SK-N-SH (cell line): ENCODE measurements at regions not wholly inside any gene's neighbourhood (a gene's known extent, or its start where the extent isn't known, plus 50 kb on each side); places are given as distances from the start of the nearest gene placed in this dataset.

Experiments
- CTCF ChIA-PET: fragments of 300-600, 350-600 bp; formaldehyde crosslinking; extraction: SDS; loops from one replicate; lab custom pipeline; 2021; lab: Yijun Ruan, JAX
- POLR2A ChIA-PET: fragments of 350-600 bp; sonication (Branson Sonifier 250); formaldehyde crosslinking; extraction: SDS; loops from one replicate; lab custom pipeline; 2020; ENCODE audit warnings: antibody characterized with exemption, inconsistent platforms; lab: Yijun Ruan, JAX
- DNase-seq: peaks from one replicate; pipeline ENCODE4 v3.0.0; 2012
- H2AFZ ChIP-seq: fragments of 200-600 bp; sonication (generic); 2 replicates; pipeline ENCODE4 v1.8.1; 2016; ENCODE audit warnings: antibody characterized with exemption, mild to moderate bottlenecking, low read depth
- H3F3A ChIP-seq: fragments of 200-600 bp; sonication (generic); replicated peaks from 2 replicates; pipeline ENCODE3; 2016; ENCODE audit warnings: antibody characterized with exemption, mild to moderate bottlenecking; ENCODE audit not compliant: insufficient read depth
- H3K27ac ChIP-seq, 2 experiments: fragments of 200-500 bp in 1 of 2; fragments of 200-600 bp in 1 of 2; sonication (Bioruptor generic) in 1 of 2; sonication (generic), shearing (Covaris generic) in 1 of 2; 2 replicates each; pipeline versions ENCODE4 v1.5.1 to v1.6.1; 2014 to 2016; ENCODE audit warnings: low read depth in 2 of 2, inconsistent platforms in 1 of 2, low read length in 1 of 2, mild to moderate bottlenecking in 1 of 2, mixed read lengths in 1 of 2
- H3K27me3 ChIP-seq: fragments of 200-600 bp; sonication (generic), shearing (Covaris generic); 2 replicates; pipeline ENCODE4 v1.6.1; 2016; ENCODE audit warnings: mixed run types; ENCODE audit not compliant: insufficient read depth
- H3K36me3 ChIP-seq, 2 experiments: fragments of 200-500 bp in 1 of 2; fragments of 200-600 bp in 1 of 2; sonication (Bioruptor generic) in 1 of 2; sonication (generic) in 1 of 2; replicated peaks in 1 of 2; 2 replicates each; pipeline versions ENCODE3 to v1.5.1; 2014 to 2016; ENCODE audit warnings: low read length in 1 of 2, mild to moderate bottlenecking in 1 of 2; ENCODE audit not compliant: insufficient read depth in 2 of 2, control insufficient read depth in 1 of 2
- H3K4me1 ChIP-seq, 2 experiments: fragments of 200-500 bp in 1 of 2; fragments of 200-600 bp in 1 of 2; sonication (Bioruptor generic) in 1 of 2; sonication (generic), shearing (Covaris generic) in 1 of 2; 2 replicates each; pipeline versions ENCODE4 v1.5.1 to v1.6.1; 2014 to 2016; ENCODE audit warnings: low read depth in 1 of 2, low read length in 1 of 2, mixed run types in 1 of 2; ENCODE audit not compliant: insufficient read depth in 2 of 2, control insufficient read depth in 1 of 2
- H3K4me2 ChIP-seq: fragments of 200-600 bp; sonication (generic), shearing (Covaris generic); 2 replicates; pipeline ENCODE4 v1.6.1; 2017; ENCODE audit warnings: mixed run types
- H3K4me3 ChIP-seq, 2 experiments: fragments of 200-500 bp in 1 of 2; fragments of 200-600 bp in 1 of 2; sonication (Bioruptor generic) in 1 of 2; sonication (generic), shearing (Covaris generic) in 1 of 2; 2 replicates each; pipeline versions ENCODE4 v1.5.1 to v1.8.1; 2014 to 2016; ENCODE audit warnings: low read depth in 2 of 2, inconsistent platforms in 1 of 2, low read length in 1 of 2, mild to moderate bottlenecking in 1 of 2, mixed read lengths in 1 of 2, moderate library complexity in 1 of 2
- H3K79me2 ChIP-seq: fragments of 200-600 bp; sonication (generic); 2 replicates; pipeline ENCODE4 v1.8.1; 2017; ENCODE audit warnings: mild to moderate bottlenecking; ENCODE audit not compliant: insufficient read depth
- H3K9ac ChIP-seq: fragments of 200-600 bp; sonication (generic); 2 replicates; pipeline ENCODE4 v1.6.1; 2017; ENCODE audit warnings: mixed run types
- H3K9me2 ChIP-seq: fragments of 200-600 bp; sonication (generic); 2 replicates; pipeline ENCODE4 v1.6.1; 2017; ENCODE audit warnings: mixed run types
- H3K9me3 ChIP-seq: fragments of 200-600 bp; sonication (generic); 2 replicates; pipeline ENCODE4 v1.6.1; 2017; ENCODE audit warnings: mixed run types, mild to moderate bottlenecking, moderate library complexity
- H4K20me1 ChIP-seq: fragments of 200-600 bp; sonication (generic); 2 replicates; pipeline ENCODE4 v1.6.1; 2017; ENCODE audit warnings: mild to moderate bottlenecking, mixed run types; ENCODE audit not compliant: insufficient read depth
- ELF1 ChIP-seq: IDR thresholded peaks from 2 replicates; pipeline ENCODE4 v1.4.0; 2012
- RCOR1 ChIP-seq: fragments of 150-350 bp; IDR thresholded peaks from 2 replicates; pipeline ENCODE4 v1.6.1; 2017; ENCODE audit warnings: antibody characterized with exemption, low read length
- SMC3 ChIP-seq: IDR thresholded peaks from 2 replicates; pipeline ENCODE4 v1.6.1; 2012; ENCODE audit warnings: low read depth, low read length, improper control_type of control experiment
- TCF12 ChIP-seq: IDR thresholded peaks from 2 replicates; pipeline ENCODE4 v1.4.0; 2012
- TEAD4 ChIP-seq: IDR thresholded peaks from 2 replicates; pipeline ENCODE4 v1.4.0; 2012; ENCODE audit warnings: mild to moderate bottlenecking, borderline replicate concordance; ENCODE audit not compliant: insufficient read depth
- WGBS: methylation state at CpG from one replicate; pipeline ENCODE4 v1.1.6; 2017; ENCODE audit warnings: low lambda C conversion rate; 5-methylcytosine and 5-hydroxymethylcytosine counted together
- small RNA-seq, 7 experiments: library from RNA; depleted of rRNA; stranded (forward); fragments of <200 nt; gene quantifications; one replicate each; pipeline ENCODE3, GENCODE V24; 2012
- TF ChIP-seq, protein P1 (sequence below): IDR thresholded peaks from 2 replicates; pipeline ENCODE4 v1.6.1; 2012; ENCODE audit warnings: mild to moderate bottlenecking, low read depth, low read length, moderate library complexity
- TF ChIP-seq, protein P2 (sequence below): fragments of 200-600 bp; sonication (generic); IDR thresholded peaks from 2 replicates; pipeline ENCODE4 v1.6.1; 2017; ENCODE audit warnings: antibody characterized with exemption, mild to moderate bottlenecking, moderate library complexity
- TF ChIP-seq, protein P3 (sequence below): IDR thresholded peaks from 2 replicates; pipeline ENCODE4 v1.4.0; 2012; ENCODE audit warnings: low read depth, borderline replicate concordance

DNA sequence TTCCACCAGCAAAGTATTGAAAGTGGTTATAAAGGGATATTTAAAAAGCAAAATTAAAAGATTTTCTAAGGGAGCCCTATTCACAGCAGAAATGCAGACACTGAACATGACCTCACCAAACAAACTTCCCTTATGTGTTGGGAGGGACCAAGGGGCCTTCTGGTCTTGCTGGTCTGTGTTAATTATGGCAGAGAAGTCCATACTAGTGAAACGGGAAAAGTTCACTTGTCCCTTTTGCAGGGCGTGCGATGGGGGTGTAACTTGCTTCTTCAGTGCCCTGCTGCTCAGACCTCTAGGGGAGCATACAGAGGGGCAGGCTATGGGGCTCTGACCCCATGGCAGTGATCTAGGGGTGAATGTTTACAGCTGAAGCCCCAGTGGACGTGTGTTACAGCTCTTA, 53.0 kb upstream of the ZNF337 start:
- WGBS = 78% methylated on average over 4 of the region's 4 CpGs
- no peaks in the 10 kb centered on the region for H3K79me2 ChIP-seq
- TF ChIP-seq RCOR1 = no peak
- TF ChIP-seq, protein P1, sequence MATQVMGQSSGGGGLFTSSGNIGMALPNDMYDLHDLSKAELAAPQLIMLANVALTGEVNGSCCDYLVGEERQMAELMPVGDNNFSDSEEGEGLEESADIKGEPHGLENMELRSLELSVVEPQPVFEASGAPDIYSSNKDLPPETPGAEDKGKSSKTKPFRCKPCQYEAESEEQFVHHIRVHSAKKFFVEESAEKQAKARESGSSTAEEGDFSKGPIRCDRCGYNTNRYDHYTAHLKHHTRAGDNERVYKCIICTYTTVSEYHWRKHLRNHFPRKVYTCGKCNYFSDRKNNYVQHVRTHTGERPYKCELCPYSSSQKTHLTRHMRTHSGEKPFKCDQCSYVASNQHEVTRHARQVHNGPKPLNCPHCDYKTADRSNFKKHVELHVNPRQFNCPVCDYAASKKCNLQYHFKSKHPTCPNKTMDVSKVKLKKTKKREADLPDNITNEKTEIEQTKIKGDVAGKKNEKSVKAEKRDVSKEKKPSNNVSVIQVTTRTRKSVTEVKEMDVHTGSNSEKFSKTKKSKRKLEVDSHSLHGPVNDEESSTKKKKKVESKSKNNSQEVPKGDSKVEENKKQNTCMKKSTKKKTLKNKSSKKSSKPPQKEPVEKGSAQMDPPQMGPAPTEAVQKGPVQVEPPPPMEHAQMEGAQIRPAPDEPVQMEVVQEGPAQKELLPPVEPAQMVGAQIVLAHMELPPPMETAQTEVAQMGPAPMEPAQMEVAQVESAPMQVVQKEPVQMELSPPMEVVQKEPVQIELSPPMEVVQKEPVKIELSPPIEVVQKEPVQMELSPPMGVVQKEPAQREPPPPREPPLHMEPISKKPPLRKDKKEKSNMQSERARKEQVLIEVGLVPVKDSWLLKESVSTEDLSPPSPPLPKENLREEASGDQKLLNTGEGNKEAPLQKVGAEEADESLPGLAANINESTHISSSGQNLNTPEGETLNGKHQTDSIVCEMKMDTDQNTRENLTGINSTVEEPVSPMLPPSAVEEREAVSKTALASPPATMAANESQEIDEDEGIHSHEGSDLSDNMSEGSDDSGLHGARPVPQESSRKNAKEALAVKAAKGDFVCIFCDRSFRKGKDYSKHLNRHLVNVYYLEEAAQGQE = no peak
- TF ChIP-seq TCF12 = no peak
- TF ChIP-seq, protein P2, sequence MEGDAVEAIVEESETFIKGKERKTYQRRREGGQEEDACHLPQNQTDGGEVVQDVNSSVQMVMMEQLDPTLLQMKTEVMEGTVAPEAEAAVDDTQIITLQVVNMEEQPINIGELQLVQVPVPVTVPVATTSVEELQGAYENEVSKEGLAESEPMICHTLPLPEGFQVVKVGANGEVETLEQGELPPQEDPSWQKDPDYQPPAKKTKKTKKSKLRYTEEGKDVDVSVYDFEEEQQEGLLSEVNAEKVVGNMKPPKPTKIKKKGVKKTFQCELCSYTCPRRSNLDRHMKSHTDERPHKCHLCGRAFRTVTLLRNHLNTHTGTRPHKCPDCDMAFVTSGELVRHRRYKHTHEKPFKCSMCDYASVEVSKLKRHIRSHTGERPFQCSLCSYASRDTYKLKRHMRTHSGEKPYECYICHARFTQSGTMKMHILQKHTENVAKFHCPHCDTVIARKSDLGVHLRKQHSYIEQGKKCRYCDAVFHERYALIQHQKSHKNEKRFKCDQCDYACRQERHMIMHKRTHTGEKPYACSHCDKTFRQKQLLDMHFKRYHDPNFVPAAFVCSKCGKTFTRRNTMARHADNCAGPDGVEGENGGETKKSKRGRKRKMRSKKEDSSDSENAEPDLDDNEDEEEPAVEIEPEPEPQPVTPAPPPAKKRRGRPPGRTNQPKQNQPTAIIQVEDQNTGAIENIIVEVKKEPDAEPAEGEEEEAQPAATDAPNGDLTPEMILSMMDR = no peak
- TF ChIP-seq, protein P3, sequence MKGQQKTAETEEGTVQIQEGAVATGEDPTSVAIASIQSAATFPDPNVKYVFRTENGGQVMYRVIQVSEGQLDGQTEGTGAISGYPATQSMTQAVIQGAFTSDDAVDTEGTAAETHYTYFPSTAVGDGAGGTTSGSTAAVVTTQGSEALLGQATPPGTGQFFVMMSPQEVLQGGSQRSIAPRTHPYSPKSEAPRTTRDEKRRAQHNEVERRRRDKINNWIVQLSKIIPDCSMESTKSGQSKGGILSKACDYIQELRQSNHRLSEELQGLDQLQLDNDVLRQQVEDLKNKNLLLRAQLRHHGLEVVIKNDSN = no peak
- no peak for TF ChIP-seq ELF1
- no peak for TF ChIP-seq SMC3
- TF ChIP-seq TEAD4 = no peak
- no peak overlapping the region for H2AFZ ChIP-seq
- no peak overlapping the region for H3K27ac ChIP-seq
- ChIA-PET POLR2A (no interaction called here), CTCF (interaction anchor here (0.6 kb wide), 1 partner anchor 19 kb away, joined by 3 read pairs; no protein-coding TSS in a partner anchor)
- H3K9me3 ChIP-seq = no peaks in the 10 kb centered on the region
- no peaks in the 10 kb centered on the region for H4K20me1 ChIP-seq
- no peak overlapping the region for H3K4me2 ChIP-seq
- no peaks in the 10 kb centered on the region for H3K9me2 ChIP-seq
- H3K9ac ChIP-seq = no peak overlapping the region
- no peaks in the 10 kb centered on the region for H3K36me3 ChIP-seq
- DNase-seq = no peak
- H3F3A ChIP-seq = no peaks in the 10 kb centered on the region
- no peaks in the 10 kb centered on the region for H3K27me3 ChIP-seq
- H3K4me1 ChIP-seq = peaks cover 0 to 9% of the 10 kb centered on the region in 2 experiments; a peak in 1 of 4 replicates
- no peak overlapping the region for H3K4me3 ChIP-seq

Small RNAs in the stretch of these regions (small RNA-seq; reads per million reads assigned to genes)
- gene CFTRP1 = 0 reads per million in 7 experiments
